NCI-H2196 (cell line): ENCODE measurements at regions not wholly inside any gene's neighbourhood (a gene's known extent, or its start where the extent isn't known, plus 50 kb on each side); places are given as distances from the start of the nearest gene placed in this dataset.

Experiments used
- DNase-seq: peaks from one replicate; lab custom pipeline; 2025; ENCODE audit not compliant: unreplicated experiment; lab: John Stamatoyannopoulos, UW

DNA sequence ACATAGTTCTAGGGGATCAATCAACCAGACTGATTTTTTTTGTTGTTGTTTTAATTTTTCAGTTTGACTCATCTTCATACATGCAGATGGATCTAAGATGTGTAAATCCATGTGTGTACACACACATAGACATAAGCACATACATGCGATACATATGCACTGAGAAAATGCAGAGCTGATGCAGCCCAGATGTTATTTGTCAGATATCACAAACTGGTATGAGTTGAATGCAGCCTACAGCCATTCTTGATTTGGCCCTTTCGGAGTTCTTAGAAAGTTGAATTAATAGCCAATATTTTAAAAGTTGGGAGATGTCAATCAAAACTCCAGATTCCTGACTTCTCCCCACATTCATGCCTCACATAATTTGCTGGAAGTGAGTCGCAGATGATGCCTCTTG lies 180.4 kb downstream of the SPATA18 start:
- DNase-seq = no peak

DNA sequence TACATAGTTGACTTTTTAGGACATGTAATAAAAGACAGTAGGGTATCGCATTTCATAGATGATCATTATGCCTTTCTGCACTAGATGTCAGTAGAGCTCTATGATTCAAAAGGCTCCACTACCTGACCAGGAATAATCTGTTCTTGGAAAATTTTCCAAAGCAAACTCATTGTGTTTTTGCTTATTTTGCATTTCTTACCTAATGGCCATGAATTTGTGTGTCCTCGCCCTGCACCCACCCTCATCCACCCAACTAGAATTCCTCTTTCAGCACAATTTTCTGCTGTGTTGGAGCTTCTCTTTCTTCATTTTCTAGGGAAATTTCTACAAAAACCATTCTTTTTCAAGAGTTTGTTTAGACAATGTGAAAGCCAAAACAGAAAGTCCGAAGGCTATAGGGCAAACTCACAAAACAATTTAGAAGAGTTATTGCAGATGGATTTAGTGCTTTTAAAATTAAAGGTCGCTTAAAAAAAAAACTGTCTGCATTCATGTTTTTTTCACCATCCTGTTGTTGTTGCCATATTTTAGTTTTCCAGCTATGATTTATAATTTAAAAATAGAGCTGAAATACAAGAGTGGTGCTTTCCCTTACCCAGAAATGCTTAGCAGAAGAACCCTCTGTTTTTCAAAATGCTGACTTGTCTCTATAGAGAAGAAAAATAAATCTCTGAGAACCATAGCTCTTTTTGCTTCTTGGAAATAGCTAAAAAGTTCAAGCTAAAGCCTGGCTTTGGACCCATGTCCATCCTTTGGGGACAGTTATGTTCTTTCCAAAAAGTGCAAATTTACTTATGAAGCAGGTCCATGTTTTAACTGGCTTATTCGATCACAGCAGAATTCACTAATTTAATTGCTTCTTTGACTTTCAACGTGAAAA lies 183.7 kb downstream of the SPATA18 start:
- DNase-seq = no peak

DNA sequence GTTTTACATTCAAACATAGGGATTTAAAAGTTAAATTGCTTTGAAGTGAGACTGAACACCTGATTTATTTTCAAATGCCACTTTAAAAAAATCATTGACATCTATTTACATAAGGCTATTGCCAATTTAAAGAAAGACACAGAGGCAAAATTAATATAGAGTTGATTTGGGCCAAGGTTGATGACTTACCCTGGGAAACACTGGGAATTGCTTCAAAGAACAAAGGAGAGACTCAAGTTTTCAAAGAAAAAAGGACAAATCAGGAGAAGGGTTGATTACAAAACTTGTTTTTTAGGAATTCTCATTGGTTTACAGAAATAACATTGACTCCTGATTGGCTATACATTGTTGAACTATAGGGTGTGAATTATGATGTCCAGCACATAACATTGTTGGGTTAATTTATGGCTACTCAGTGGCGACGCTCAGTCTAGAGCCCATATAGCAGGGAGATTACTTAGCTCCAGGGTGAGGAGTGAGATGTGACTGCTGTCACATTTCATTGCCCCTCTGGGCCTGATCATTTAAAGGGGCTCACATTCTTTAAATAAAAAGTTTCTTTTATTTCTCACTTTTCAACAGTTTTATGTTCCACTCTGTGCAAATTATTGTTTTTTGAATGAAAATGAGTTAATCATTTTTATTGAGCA lies 184.6 kb downstream of the SPATA18 start:
- no peak for DNase-seq

DNA sequence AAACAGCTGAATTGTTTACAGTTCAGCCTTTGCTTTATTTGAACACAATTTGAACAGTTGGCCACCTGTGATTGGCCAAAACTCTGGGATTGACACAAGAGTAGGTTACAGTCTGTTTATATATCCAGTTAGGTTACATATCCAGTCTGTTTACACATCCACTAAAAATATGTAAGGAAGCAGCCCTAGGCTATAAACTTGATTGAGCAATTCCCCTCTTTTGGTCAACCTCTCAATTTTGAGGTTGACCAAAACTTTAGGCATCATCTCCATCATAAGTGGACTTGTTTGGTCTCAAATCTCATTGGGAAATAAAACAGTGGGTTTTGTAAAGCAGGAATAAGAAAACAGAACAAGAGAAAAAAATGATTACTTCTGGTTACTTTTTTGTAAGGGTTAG lies 190.8 kb downstream of the SPATA18 start:
- no peak for DNase-seq

DNA sequence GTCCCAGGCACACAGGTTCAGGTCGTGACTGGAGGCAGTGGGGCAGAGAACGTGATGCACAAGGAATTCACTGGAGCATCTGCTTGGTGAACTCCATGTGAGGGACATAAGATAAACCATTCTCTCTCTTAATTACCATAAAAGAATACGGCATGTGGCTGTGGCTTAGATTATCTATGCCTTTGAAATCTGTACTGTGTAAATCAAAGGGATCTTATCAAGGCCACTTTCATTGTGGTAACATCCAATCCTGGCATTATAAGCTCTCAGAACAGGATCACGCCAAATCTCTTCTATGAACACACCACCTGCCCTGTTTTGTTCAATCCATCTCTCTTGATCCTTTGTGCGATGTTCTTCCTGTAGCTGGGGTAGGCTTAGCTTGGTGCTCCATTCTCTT lies 192.3 kb downstream of the SPATA18 start:
- DNase-seq = no peak

DNA sequence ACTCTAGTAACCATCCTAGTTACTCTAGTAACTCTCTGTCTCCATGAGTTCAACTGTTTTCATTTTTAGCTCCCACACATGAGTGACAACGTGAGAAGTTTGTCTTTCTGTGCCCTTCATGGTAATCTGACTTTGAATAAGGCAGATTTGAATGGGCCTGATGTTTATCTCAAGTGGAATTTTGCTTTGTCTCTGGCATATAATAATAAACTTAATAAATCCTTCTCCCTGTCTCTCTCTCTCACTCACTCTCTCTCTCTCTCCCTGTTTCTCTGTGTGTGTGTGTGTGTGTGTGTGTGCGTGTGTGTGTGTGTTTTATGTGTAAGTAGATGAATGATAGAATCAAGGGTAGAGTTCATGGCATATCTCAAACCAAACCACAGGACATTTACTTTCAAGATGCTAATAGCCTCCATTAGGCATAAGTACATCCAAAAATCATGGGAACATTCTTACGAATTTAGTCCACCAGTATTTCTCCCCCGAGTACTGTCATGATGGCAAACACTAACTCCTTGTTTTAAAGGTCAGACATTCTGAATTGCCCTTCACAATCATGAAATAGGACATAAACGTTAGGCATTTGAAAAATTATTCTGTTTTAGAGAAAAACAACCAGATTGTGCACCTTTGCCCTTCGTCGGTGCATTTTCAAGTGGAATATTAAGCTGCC lies 193.1 kb downstream of the SPATA18 start:
- no peak for DNase-seq

DNA sequence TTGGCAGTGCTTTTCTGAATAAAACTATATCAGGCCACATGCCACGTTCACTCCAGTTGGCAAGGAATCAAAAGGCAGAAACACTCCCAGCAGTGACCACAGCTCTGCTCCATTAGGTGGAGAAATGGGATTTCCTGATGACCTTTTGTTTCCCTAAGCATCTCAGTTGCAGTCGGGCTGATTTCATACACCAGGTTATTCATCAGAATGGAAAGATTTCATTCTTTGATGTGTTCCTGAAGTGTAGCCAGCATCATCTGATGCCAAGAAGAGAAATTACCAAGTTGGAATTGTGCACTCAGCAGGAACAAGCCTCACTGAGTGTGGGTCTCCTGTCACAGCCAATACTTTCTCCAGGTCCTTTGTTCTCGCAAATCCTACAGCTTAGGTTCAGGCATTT lies 193.7 kb downstream of the SPATA18 start:
- no peak for DNase-seq

DNA sequence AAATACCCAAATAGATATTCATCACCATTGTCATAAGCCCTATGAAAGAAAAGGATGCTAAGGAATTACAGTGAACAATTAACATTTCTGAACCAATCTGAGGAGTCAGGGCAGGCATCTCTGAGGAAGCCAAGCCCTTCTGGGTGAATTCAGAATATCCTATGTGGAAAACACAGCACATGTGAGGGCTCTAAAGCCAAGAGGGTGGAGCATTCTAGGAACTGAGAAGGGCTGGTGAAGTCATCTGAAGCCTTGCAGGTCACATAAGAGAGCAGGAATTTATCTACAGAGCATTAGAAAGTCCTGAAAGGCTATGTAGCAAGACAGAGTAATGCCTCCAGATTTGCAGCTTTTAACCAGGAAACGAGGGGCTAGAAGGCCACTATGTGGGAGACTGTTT lies 195.7 kb downstream of the SPATA18 start:
- no peak for DNase-seq

DNA sequence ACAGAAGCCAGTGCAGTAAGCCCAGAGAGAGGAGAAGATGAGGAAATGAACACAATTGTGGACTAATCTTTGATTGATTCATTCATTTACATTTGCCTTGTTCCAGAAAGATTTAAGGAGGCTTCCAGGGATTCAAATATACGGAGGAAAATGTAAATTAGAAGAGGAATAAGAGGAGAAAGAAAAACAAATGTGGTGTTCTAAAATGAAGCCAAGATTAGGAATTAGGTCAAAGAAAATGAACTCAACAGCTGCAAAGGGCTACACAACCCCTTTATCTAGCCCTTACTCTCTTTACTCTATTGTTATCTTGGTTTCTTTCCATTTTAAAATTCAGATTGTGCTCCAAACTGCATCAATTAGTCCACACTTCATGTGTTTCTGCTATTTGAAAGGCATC lies 196.8 kb downstream of the SPATA18 start:
- DNase-seq = no peak

DNA sequence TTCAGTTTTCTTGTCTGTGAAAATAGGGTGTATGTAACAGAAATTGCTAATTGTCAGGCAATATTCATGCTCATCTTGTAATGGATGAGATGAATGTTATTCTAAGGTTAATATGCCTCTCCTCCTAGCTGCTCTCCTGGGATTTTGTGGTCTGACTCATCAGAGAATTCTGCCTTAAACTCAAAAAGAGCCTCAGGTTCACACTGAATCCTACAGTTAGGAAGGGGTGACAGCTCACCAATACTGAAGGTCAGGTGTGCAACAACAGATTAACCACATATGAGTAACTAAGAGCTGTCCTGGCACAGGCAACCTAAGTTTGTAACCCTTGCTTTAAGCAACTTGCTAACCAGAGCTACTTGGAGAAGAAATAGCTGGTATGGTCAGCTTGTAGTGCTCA lies 197.7 kb downstream of the SPATA18 start:
- no peak for DNase-seq

DNA sequence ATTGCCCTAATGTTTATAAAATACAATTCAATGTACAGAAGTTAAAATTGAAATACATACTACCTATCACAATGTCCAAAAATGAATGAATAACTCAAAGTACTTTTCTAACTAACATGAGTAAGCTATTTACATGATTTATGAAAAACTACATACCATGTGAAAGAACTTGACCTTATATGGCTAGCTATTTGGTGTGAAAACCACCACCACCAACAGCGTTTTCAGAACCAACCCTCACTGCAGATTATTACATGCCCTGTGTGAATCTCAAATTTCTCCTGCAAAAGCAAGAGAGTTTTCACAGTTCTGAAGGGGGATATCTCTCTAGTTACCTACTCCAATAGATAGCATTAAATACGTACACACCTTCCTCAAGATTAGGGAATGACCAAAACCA lies 198.5 kb downstream of the SPATA18 start:
- no peak for DNase-seq

DNA sequence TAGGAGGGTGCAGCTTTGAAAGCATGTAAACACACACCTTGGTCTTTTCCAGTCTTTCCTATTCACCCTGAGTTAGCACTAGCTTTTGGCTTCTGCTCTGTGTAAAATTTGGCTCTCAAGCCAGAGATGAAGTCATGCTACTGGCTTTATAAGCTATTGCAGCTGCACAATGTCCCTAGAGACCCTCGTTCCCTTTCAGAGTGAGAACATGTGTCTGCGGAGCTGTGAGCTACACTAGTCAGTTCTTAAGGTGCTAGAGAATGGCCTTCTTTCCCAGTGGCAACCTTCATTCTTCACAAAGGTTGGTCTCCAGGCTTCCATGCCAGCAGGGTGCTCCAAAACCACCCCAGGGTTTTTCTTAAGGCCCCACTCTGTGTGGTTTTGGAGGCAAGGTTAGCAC lies 199.1 kb downstream of the SPATA18 start:
- DNase-seq = no peak

DNA sequence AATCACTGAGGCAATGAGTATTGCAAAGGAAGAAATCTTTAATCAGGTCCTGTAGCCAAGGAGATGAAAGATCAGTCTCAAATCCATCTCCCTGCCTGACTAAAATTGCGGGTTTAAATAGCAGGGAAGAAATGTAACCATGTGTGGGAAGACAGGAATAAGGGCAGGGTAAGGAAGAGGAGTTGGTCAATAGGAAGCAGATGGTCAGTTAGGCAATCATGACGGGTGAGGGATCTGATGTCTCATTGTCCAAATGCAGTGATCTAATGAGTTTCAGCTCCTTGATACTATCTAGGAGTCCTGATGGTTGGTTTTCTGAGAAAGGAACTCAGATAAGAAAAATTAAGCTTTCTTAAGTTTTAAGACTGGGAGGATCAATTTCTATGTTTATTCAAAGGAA lies 200.8 kb downstream of the SPATA18 start:
- DNase-seq = no peak

DNA sequence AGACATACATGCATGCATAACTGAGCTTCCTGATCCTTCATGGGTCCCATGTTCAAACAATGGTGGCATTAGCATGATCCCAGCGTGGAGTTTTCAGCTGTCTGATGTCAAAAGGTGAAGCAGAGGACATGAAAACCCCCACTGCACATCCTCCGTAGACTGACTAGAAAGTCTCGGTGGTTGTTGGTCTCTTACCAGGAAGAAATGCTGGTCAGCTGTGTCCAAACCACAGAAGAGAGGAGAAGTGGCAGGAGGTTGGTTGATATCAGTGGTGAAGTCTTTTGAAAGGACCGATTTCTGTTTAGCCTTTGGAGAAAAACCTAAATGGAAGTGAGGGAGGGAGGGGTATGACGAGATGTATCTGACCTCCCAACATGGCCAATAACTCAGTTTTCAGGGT lies 201.9 kb downstream of the SPATA18 start:
- DNase-seq = no peak

DNA sequence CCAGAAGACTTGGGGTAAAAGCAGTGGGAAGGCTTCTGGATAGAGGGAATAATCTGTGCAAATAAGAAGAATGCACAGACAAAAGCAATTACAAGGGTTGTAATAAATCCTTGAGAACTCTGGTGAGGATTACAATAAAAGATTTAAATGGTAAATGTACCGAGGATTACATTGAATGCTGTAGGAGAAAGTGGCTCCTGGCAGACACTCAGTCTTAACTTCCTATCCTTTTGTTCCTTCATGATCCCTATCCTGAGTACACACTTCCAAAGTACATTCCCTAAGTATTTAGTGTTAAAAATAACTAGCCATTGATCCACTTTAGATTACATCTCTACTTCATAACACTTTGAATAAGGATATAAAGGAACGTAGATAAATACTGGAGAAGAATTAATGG lies 205.4 kb downstream of the SPATA18 start:
- DNase-seq = no peak

DNA sequence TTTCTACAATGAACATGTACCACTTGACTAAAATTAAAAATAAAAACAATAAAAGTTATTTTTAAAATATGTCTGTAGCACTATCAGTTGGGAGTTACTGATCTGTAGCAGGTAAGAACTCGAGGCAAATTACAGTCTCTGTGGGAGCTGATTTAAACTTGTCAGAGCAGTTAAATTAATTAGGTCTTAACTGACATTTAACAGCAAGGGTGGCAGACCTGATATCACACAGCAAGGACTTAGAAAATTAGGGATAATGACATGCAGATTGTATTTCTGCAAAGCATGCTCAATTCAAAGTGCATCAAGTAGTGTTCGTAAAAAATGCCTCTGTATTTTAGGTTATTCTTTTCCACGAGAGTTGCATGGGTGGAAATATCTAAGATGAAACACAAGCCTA lies 208.9 kb downstream of the SPATA18 start:
- DNase-seq = no peak

DNA sequence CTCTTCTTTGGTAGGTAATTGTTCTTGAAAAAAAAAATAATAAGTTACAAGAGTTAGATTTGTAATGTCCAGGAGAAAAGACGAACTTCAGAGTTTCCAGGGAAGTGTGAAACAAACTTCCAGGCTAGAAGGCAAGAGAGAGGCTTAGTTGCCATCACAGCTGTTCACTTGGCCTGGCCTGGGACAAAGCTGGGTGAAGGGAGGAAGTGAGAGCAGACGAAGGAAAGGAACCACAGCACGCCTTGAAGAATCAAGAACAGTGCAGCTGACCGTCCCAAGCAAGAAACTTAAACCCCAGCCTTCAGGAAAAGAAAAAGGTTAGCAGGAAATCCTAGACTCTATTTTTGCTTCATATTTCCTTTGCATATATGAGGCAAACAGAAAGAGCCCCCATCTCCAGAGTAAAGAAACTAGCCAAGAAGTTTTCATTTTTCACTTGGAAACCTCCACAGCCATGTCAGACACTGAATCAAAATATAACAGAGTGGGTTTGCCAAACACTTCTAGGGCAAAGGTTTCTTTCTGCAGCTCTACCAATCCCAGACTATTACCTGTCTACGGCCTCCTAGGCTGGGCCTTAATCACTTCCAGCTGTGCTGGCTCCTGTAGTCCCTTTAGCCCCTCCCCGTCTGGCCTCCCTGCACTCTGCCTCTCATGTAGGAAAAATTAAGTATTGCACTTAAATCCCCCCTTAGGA lies 209.6 kb downstream of the SPATA18 start:
- DNase-seq = no peak

DNA sequence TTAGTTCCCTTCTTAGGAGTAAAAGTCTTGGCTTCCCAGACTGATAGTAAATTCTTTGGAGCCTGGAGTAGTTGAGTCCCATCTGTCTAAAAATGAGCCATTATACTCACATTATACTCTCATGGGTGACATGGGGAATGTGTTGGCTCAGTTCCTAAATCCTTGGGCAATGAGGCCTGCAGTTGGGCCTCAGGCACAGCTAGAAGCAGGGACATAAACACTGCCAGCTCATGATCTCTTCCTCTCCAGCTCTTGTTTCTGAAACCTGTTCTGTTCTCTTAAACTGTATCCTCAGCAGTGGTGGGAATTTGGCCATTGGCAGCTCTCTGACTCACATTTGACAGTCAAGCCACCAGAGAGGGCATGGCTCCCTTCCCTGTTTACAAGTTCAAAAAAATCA lies 212.5 kb downstream of the SPATA18 start:
- DNase-seq = no peak

DNA sequence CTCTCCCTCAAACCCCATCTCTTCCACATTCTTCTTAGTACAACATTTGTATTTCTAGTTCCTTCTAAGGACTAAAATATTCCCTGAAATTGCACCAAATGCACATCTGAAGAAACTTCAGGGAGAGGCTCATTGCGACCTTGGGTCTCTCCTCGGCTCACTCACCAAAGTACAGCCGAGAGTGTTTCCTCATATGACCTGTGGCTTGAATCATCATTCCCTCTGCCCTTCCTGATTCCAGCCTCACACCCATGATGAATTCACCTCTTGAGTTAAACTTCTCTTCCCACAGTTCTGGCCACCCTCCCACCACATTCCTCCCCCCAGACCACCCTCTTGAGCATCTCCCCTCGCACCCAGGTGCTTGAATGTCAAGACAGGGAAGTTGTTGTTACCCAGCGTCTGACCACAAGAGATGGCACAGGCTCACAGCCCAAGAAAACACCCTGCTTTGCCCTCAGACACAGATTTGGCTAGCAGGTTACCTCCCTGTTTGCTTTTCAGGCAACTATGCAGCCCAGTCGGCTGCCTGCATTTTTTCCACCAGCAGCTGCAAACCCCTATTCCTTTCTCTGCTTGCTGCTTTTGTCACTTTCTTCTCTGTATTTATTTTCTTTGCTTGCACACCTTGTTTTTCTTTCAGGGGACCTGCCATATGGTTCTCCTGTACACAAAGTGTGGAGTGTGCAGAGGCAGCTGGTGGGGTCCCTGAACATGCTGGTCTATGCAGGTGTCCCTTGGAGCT lies 214.8 kb downstream of the SPATA18 start:
- DNase-seq = no peak

DNA sequence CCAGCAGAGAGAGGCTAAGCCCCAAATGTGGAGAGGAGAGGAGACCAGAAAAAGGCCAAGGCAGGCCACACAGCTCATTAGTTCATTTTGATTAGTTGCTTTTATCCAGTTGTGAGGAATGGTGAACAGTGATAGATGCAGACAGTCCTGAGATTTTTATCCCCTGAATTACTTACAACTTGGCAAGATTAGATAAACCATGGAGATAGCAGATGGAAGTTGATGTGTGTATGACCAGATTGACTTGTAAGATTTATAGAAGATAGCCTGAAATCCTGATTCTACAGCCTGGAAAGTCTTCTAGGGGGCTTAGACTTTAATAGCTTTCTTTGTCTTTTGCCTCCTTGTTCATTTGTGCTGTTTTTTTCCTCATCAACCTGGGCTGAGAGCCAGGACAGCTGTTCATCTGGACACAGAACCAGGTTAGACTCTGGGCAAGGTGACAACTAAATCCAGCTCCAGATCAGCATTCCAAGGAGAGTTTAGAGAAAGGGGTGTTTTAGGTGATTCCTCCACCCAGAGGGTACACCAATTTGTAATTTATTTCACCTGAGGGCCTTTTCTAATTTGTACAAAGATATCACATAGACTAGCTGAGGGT lies 215.5 kb downstream of the SPATA18 start:
- no peak for DNase-seq
